Liver (tissue), 8 donors: ENCODE measurements at regions not wholly inside any gene's neighbourhood (a gene's known extent, or its start where the extent isn't known, plus 50 kb on each side); places are given as distances from the start of the nearest gene placed in this dataset.

Experiments
- DNase-seq: peaks from one replicate; pipeline ENCODE4 v3.0.0-alpha.2; 2017; ENCODE audit warnings: low spot score
- H3K27ac ChIP-seq, 2 donors: one replicate each; pipeline ENCODE4 v1.7.0; 2013; ENCODE audit warnings: inconsistent platforms in 2 of 2, low read length in 2 of 2, control low read depth in 1 of 2, low read depth in 1 of 2, mild to moderate bottlenecking in 1 of 2
- H3K27me3 ChIP-seq, 4 donors: one replicate each; pipeline versions ENCODE4 v1.6.1 to v1.7.0; 2013; ENCODE audit warnings: low read length in 3 of 4, inconsistent platforms in 1 of 4, mild to moderate bottlenecking in 1 of 4, moderate library complexity in 1 of 4; ENCODE audit not compliant: control insufficient read depth in 4 of 4, insufficient read depth in 4 of 4
- H3K36me3 ChIP-seq, 4 donors: one replicate each; pipeline versions ENCODE4 v1.6.1 to v1.7.0; 2013; ENCODE audit warnings: low read length in 3 of 4, mild to moderate bottlenecking in 3 of 4, low read depth in 1 of 4, moderate library complexity in 1 of 4; ENCODE audit not compliant: control insufficient read depth in 4 of 4, insufficient read depth in 3 of 4
- H3K4me1 ChIP-seq, 4 donors: one replicate each; pipeline versions ENCODE4 v1.6.1 to v1.7.0; 2013; ENCODE audit warnings: low read length in 3 of 4, mild to moderate bottlenecking in 3 of 4, moderate library complexity in 1 of 4; ENCODE audit not compliant: control insufficient read depth in 4 of 4, insufficient read depth in 4 of 4
- H3K4me3 ChIP-seq, 3 donors: one replicate each; pipeline versions ENCODE4 v1.6.1 to v1.7.0; 2013; ENCODE audit warnings: low read length in 3 of 3, control low read depth in 1 of 3, low read depth in 1 of 3, mild to moderate bottlenecking in 1 of 3
- H3K9ac ChIP-seq, 2 donors: one replicate each; pipeline ENCODE4 v1.7.0; 2013; ENCODE audit warnings: low read length in 2 of 2, mild to moderate bottlenecking in 2 of 2, moderate library complexity in 2 of 2, control low read depth in 1 of 2, low read depth in 1 of 2
- H3K9me3 ChIP-seq, 4 donors: one replicate each; pipeline versions ENCODE4 v1.6.1 to v1.7.0; 2013; ENCODE audit warnings: low read length in 3 of 4; ENCODE audit not compliant: control insufficient read depth in 4 of 4
- EGR1 ChIP-seq, 2 donors: IDR thresholded peaks; 2 replicates each; pipeline ENCODE4 v1.6.1; 2016 to 2018; ENCODE audit warnings: antibody characterized with exemption in 2 of 2, low read depth in 2 of 2
- FOXA1 ChIP-seq: IDR thresholded peaks from 2 replicates; pipeline ENCODE4 v1.6.1; 2016; ENCODE audit warnings: antibody characterized with exemption
- FOXA2 ChIP-seq: IDR thresholded peaks from 2 replicates; pipeline ENCODE4 v1.6.1; 2016; ENCODE audit warnings: antibody characterized with exemption
- GABPA ChIP-seq, 2 donors: IDR thresholded peaks in 1 of 2; conservative IDR thresholded peaks in 1 of 2; 2 replicates each; pipeline ENCODE4 v1.6.1; 2016; ENCODE audit warnings: antibody characterized with exemption in 2 of 2, mild to moderate bottlenecking in 1 of 2, moderate library complexity in 1 of 2
- HNF4A ChIP-seq, 2 donors: conservative IDR thresholded peaks; 2 replicates each; pipeline ENCODE4 v1.6.1; 2016; ENCODE audit warnings: antibody characterized with exemption in 2 of 2, mild to moderate bottlenecking in 2 of 2
- HNF4G ChIP-seq: IDR thresholded peaks from 2 replicates; pipeline ENCODE4 v1.6.1; 2016; ENCODE audit warnings: antibody characterized with exemption
- JUND ChIP-seq, 2 donors: IDR thresholded peaks; 2 replicates each; pipeline ENCODE4 v1.6.1; 2016; ENCODE audit warnings: antibody characterized with exemption in 2 of 2
- NR2F2 ChIP-seq: IDR thresholded peaks from 2 replicates; pipeline ENCODE4 v1.6.1; 2016; ENCODE audit warnings: antibody characterized with exemption
- RAD21 ChIP-seq, 2 donors: IDR thresholded peaks; 2 replicates each; pipeline ENCODE4 v1.6.1; 2016; ENCODE audit warnings: antibody characterized with exemption in 2 of 2, mild to moderate bottlenecking in 2 of 2
- RXRA ChIP-seq, 2 donors: IDR thresholded peaks; 2 replicates each; pipeline ENCODE4 v1.6.1; 2017 to 2018; ENCODE audit warnings: antibody characterized with exemption in 2 of 2, mild to moderate bottlenecking in 1 of 2
- SP1 ChIP-seq: IDR thresholded peaks from 2 replicates; pipeline ENCODE4 v1.6.1; 2018; ENCODE audit warnings: antibody characterized with exemption, mild to moderate bottlenecking
- TAF1 ChIP-seq: conservative IDR thresholded peaks from 2 replicates; pipeline ENCODE4 v1.6.1; 2016; ENCODE audit warnings: antibody characterized with exemption, mild to moderate bottlenecking
- YY1 ChIP-seq: IDR thresholded peaks from 2 replicates; pipeline ENCODE4 v1.6.1; 2016; ENCODE audit warnings: antibody characterized with exemption, mild to moderate bottlenecking
- WGBS: extraction: QIAGEN DNeasy Blood & Tissue Kit; methylation state at CpG from one replicate; pipeline ENCODE4 v1.1.7; 2013; 5-methylcytosine and 5-hydroxymethylcytosine counted together
- TF ChIP-seq, protein P1 (sequence below): IDR thresholded peaks from 2 replicates; pipeline ENCODE4 v1.6.1; 2016; ENCODE audit warnings: antibody characterized with exemption
- TF ChIP-seq, protein P2 (sequence below): IDR thresholded peaks from 2 replicates; pipeline ENCODE4 v1.6.1; 2016; ENCODE audit warnings: antibody characterized with exemption, mild to moderate bottlenecking
- TF ChIP-seq, protein P3 (sequence below): fragments of 150-350 bp; IDR thresholded peaks from 2 replicates; pipeline ENCODE4 v1.5.1; 2017; ENCODE audit warnings: improper control_type of control experiment, low read depth, low read length; ENCODE audit not compliant: missing input control
- TF ChIP-seq, protein P4 (sequence below): IDR thresholded peaks from 2 replicates; pipeline ENCODE4 v1.6.1; 2016; ENCODE audit warnings: antibody characterized with exemption
- TF ChIP-seq, protein P5 (sequence below): IDR thresholded peaks from 2 replicates; pipeline ENCODE4 v1.6.1; 2016; ENCODE audit warnings: antibody characterized with exemption
- donor health status: healthy.
- donor health status: healthy.
- donor health status: healthy.
- donor health status: healthy.
- donor health status: healthy.

DNA sequence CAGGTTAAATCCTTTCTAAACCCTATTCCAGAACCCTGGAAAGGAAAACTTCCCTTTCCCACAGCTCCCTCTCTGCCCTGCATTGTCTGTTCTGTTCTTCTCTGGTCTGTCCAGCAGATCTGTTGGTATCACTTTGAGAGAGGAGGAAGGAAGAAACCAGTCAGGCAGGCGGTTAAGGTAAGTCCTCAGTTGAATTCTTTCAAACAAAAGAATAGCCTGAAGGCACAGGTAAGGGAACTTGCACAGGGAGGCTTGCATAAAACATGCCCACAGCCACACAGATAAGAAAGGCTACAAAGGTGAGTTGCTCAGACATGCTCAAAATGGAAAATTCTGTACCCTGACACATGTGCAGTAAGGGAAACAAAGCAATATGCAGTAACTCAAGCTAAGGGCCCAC lies 595.7 kb upstream of the CDH5 start:
- no peak for TF ChIP-seq GABPA (IDR thresholded peaks at IDR 0.05 in 1 of 2, conservative IDR thresholded peaks at IDR 0.05 in 1 of 2)
- TF ChIP-seq, protein P1, sequence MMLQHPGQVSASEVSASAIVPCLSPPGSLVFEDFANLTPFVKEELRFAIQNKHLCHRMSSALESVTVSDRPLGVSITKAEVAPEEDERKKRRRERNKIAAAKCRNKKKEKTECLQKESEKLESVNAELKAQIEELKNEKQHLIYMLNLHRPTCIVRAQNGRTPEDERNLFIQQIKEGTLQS: no peak
- TF ChIP-seq FOXA2: no peak
- TF ChIP-seq, protein P2, sequence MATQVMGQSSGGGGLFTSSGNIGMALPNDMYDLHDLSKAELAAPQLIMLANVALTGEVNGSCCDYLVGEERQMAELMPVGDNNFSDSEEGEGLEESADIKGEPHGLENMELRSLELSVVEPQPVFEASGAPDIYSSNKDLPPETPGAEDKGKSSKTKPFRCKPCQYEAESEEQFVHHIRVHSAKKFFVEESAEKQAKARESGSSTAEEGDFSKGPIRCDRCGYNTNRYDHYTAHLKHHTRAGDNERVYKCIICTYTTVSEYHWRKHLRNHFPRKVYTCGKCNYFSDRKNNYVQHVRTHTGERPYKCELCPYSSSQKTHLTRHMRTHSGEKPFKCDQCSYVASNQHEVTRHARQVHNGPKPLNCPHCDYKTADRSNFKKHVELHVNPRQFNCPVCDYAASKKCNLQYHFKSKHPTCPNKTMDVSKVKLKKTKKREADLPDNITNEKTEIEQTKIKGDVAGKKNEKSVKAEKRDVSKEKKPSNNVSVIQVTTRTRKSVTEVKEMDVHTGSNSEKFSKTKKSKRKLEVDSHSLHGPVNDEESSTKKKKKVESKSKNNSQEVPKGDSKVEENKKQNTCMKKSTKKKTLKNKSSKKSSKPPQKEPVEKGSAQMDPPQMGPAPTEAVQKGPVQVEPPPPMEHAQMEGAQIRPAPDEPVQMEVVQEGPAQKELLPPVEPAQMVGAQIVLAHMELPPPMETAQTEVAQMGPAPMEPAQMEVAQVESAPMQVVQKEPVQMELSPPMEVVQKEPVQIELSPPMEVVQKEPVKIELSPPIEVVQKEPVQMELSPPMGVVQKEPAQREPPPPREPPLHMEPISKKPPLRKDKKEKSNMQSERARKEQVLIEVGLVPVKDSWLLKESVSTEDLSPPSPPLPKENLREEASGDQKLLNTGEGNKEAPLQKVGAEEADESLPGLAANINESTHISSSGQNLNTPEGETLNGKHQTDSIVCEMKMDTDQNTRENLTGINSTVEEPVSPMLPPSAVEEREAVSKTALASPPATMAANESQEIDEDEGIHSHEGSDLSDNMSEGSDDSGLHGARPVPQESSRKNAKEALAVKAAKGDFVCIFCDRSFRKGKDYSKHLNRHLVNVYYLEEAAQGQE: no peak
- TF ChIP-seq JUND (IDR thresholded peaks at IDR 0.05): no peak
- H3K9ac ChIP-seq: no peak overlapping the region
- H3K27ac ChIP-seq: no peak overlapping the region
- H3K36me3 ChIP-seq: no peaks in the 10 kb centered on the region
- peaks cover 0 to 4% (median 3%) of the 10 kb centered on the region in 4 donors for H3K9me3 ChIP-seq
- WGBS: 88% methylated on average over 1 of the region's 1 CpG
- H3K27me3 ChIP-seq: no peaks in the 10 kb centered on the region
- no peak for DNase-seq
- no peak overlapping the region for H3K4me3 ChIP-seq
- H3K4me1 ChIP-seq: no peaks in the 10 kb centered on the region

DNA sequence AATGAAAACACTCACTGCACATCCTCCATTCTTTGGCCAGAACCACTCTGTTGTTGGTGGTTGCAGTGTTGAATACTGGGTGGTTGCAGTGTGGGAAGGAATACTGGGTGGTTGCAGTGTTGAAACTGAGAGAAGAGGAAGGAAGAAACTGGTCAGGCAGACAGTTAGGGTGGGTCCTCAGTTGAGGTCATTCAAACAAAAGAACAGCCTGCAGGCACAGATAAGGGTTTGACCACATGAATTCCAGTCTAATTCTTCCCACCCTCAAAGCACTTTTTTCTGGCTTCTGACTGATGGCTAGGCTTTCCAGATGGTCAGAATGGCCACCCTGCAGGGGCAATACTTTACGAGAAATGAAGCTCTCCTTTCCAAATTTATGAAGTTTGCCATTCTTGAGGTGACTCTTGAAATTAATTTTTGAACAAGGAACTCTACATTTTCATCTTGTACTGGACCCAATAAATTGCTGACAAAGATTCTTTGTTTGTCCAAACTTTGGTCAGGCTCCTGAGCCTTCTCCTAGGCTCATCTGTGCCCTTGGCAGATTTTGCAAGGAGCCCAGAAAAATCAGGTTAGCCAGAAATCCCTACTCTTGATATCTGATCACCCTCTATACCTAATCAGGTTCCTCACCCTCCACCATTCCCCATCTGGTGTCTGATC lies 596.6 kb upstream of the CDH5 start:
- H3K36me3 ChIP-seq: no peaks in the 10 kb centered on the region
- no peak overlapping the region for H3K9ac ChIP-seq
- no peaks in the 10 kb centered on the region for H3K27me3 ChIP-seq
- DNase-seq: no peak
- no peak overlapping the region for H3K27ac ChIP-seq
- TF ChIP-seq FOXA2 (no peak), NR2F2 (no peak), JUND (IDR thresholded peaks at IDR 0.05) (no peak), FOXA1 (no peak), HNF4G (no peak), RXRA (IDR thresholded peaks at IDR 0.05) (no peak), TAF1 (no peak), EGR1 (IDR thresholded peaks at IDR 0.05; ENCODE audit: low read depth in 2 of 2) (no peak), HNF4A (conservative IDR thresholded peaks at IDR 0.05) (no peak), YY1 (no peak), SP1 (no peak), RAD21 (IDR thresholded peaks at IDR 0.05) (no peak), GABPA (IDR thresholded peaks at IDR 0.05 in 1 of 2, conservative IDR thresholded peaks at IDR 0.05 in 1 of 2) (no peak)
- TF ChIP-seq, protein P3, sequence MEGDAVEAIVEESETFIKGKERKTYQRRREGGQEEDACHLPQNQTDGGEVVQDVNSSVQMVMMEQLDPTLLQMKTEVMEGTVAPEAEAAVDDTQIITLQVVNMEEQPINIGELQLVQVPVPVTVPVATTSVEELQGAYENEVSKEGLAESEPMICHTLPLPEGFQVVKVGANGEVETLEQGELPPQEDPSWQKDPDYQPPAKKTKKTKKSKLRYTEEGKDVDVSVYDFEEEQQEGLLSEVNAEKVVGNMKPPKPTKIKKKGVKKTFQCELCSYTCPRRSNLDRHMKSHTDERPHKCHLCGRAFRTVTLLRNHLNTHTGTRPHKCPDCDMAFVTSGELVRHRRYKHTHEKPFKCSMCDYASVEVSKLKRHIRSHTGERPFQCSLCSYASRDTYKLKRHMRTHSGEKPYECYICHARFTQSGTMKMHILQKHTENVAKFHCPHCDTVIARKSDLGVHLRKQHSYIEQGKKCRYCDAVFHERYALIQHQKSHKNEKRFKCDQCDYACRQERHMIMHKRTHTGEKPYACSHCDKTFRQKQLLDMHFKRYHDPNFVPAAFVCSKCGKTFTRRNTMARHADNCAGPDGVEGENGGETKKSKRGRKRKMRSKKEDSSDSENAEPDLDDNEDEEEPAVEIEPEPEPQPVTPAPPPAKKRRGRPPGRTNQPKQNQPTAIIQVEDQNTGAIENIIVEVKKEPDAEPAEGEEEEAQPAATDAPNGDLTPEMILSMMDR: no peak
- TF ChIP-seq, protein P2: no peak
- TF ChIP-seq, protein P1: no peak
- TF ChIP-seq, protein P4, sequence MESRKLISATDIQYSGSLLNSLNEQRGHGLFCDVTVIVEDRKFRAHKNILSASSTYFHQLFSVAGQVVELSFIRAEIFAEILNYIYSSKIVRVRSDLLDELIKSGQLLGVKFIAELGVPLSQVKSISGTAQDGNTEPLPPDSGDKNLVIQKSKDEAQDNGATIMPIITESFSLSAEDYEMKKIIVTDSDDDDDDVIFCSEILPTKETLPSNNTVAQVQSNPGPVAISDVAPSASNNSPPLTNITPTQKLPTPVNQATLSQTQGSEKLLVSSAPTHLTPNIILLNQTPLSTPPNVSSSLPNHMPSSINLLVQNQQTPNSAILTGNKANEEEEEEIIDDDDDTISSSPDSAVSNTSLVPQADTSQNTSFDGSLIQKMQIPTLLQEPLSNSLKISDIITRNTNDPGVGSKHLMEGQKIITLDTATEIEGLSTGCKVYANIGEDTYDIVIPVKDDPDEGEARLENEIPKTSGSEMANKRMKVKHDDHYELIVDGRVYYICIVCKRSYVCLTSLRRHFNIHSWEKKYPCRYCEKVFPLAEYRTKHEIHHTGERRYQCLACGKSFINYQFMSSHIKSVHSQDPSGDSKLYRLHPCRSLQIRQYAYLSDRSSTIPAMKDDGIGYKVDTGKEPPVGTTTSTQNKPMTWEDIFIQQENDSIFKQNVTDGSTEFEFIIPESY: no peak
- TF ChIP-seq, protein P5, sequence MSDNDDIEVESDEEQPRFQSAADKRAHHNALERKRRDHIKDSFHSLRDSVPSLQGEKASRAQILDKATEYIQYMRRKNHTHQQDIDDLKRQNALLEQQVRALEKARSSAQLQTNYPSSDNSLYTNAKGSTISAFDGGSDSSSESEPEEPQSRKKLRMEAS: no peak
- peaks cover 0 to 4% (median 3%) of the 10 kb centered on the region in 4 donors for H3K9me3 ChIP-seq
- no peak overlapping the region for H3K4me3 ChIP-seq
- 73% methylated on average over 1 of the region's 1 CpG for WGBS
- no peaks in the 10 kb centered on the region for H3K4me1 ChIP-seq
